HG03520 (cell line): ENCODE measurements at regions not wholly inside any gene's neighbourhood (a gene's known extent, or its start where the extent isn't known, plus 50 kb on each side); places are given as distances from the start of the nearest gene placed in this dataset.
A peak's percentile ranks its signal among the peaks of the same experiment; 100 is the strongest.

ENCODE experiments used
- ATAC-seq: cut with Tn5 transposase; IDR thresholded peaks from one replicate; pipeline ENCODE4 v1.9.1; 2021; ENCODE audit warnings: mild to moderate bottlenecking, moderate library complexity; ENCODE audit not compliant: unreplicated experiment

DNA sequence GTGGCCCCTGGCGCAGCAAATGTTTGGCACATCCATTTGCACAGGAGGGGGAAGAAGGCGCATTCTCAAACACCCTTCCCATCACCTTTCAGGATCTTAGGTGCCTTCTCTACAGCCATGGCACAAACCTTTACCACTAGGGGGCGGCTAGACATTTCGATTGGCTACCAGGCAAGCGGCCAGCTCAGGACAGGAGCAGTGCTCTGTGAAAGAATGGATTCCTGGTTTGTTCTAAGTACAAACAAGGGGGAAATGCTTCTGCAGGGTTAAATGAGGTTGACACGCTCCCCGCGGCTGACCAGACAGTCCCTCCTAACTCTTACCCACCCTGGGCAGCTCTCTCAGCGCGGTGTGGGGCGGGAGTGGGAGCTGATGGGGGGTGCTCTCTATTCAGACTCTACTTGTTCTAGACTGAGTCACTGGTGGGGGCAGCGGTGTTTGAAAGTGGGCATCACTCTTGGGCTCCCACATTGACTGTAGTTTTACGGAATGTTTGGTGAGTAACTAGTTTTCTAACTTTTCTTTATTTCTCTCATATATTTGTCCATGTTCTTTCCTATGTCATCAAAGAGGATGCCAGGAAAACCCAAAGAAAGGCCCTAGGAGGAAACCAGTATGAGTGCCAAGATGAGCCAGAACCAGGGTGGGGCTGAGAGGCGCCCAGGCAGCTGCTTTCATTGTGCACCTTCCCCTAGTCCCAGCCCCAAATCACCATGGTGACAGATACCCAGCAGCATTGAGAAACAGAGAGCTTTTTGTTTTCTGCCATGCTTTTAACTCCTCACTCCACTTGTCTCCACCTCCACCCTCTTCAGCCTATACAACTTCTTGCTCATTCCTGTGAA is 61.4 kb upstream of the GPR158 start:
- peak; percentile 93 for ATAC-seq

- ATAC-seq = no peak
These were observed 60.8 kb upstream of the GPR158 start for GRCh38 chr10:25114036-25114411.

- ATAC-seq = no peak
These were observed 57.0 kb upstream of the GPR158 start for GRCh38 chr10:25117757-25118156.

DNA sequence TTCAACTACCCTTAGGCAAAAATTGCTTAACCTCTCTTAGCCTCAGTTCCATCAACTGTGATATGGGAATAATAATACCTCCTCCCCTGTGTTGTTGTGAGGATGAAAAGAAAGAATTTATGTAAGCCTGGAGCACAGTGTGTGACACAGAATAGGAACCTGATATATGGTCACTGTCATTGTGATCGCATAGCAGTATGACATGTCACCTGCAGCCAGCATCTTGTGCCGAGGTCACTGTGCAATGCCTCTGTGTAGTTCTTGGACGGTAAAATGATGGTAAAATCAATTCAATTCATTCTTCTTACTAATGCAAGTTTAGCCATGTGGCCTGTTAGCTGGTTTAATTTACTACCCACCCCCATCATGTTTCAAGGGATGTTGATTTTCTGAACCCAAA is 54.6 kb upstream of the GPR158 start:
- no peak for ATAC-seq
